HG03460 (cell line): ENCODE measurements at regions not wholly inside any gene's neighbourhood (a gene's known extent, or its start where the extent isn't known, plus 50 kb on each side); places are given as distances from the start of the nearest gene placed in this dataset.

Experiments
- ATAC-seq: cut with Tn5 transposase; IDR thresholded peaks from one replicate; pipeline ENCODE4 v1.9.1; 2021; ENCODE audit not compliant: unreplicated experiment

GRCh38 chr18:55064073-55064472 lies 104.8 kb upstream of the CCDC68 start:
- ATAC-seq: no peak

DNA sequence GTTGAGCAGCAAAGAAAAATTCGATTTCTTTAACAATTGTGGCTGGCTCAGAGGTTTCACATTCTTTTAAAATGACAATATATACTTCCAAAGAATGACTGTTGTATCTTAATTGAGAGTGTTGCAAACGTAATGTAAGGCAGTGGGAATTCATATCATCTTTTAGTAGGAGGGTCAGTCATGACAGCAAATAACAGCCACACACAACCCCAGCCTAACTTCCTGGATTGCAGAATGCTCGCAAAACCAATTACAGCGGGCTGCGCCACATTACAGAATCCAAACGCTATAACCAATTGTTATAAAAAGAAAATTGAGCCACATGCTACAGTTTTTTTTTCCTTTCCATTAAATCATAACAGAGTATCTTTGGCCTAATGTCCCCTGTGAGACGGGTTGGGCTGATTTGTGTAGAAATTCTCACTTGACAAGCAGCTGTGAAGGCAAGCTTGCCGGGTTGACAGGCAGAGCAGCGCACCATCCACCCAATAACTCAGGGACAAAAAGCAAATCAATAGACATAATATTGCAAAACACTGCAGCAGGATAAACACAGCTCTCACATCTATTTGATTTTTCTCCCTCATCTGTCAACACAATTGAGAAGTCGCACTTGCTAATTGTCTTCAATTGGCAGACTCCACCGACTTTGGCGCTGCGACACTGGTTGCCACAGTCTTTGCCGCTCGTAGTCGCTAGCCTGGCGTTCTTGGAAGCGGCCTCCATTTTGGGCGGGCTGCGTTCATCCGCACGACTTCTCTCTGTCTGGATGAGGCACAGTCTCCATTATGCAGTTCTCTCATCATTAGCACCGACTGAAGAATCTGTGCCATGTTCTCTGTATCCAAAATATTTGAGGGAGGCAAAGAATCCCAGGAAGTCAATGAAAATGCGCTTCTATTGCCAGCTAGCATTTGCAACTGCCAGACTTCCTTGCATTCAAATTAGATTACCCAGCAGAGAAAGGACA lies 95.0 kb upstream of the CCDC68 start:
- ATAC-seq: no peak

DNA sequence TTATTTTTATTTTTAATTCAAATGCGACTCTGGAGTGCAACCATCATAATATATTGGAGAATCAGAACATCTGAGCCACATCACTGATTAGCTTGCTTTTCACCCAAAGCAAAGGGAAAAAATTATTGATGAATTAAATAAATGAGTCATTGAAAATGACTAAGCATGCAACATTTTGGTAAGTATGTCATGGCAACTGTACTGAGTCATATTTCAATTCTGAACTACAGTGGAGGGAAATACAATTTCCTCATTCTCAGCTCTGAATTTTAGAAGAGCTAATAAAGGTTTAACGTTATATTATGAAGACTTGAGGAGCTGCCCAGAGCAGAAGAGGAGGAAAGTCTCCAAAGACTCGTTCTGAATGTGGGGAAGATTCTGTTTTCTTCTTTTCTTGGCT lies 89.6 kb upstream of the CCDC68 start:
- ATAC-seq: no peak

GRCh38 chr18:55047546-55047945 lies 88.3 kb upstream of the CCDC68 start:
- no peak for ATAC-seq

DNA sequence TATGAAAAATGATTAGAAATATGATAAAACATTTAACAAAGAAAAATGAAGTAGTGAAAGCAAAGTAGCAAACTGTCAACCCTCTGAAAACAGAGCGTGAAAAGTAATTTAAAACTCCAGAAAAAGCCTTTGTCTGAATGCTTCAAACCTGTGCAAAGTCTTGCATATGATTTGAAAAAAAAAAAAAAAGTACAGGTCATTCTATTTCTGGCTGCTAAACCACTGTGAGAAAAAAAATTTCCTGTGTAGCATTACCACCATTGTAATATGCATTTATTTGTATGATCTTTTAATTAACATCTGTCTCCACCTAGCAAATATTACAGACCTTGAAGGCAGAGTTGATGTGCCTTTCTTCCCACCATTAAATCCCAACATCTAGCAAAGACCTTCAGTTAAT lies 82.1 kb upstream of the CCDC68 start:
- ATAC-seq: no peak

GRCh38 chr18:55038162-55038561 lies 78.9 kb upstream of the CCDC68 start:
- no peak for ATAC-seq

- ATAC-seq: no peak
These were observed 75.5 kb upstream of the CCDC68 start for GRCh38 chr18:55034742-55035141.

DNA sequence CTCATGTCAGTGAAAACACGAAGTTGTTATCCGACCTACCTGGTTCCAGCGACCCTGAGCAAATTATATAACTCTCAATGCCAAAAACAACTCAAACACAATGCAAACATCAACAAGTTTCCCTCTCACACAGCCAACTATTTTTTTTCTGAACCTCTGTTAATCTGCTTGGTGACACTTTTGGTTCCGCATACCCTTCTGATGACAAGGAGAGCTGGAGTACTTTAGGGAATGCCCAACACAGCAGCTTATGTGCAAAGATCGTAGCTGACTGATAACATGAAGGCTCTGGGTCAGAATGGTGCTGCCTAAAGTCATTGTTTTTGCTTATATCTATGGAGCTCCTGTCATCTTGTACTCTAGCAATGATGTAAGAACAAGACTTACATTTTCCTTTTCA lies 72.7 kb upstream of the CCDC68 start:
- ATAC-seq: no peak

DNA sequence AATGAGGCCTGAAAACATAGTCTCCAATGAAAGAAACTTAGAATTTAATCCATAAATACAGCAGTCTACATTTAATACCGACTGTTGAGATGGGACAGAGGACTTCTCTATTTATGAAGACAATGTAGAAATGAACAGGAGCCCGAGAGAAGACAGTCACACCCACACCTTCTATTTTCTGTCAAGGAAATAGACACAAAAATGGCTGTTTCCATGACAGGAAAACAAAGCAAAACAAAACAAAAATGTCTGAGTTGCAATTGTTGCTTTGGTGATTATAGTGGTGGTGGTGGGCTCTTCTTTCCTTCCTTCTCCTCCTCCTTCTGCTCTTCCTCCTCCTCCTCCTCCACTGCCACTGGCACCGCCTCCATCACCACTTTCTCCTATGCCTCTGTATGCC lies 72.3 kb upstream of the CCDC68 start:
- no peak for ATAC-seq

DNA sequence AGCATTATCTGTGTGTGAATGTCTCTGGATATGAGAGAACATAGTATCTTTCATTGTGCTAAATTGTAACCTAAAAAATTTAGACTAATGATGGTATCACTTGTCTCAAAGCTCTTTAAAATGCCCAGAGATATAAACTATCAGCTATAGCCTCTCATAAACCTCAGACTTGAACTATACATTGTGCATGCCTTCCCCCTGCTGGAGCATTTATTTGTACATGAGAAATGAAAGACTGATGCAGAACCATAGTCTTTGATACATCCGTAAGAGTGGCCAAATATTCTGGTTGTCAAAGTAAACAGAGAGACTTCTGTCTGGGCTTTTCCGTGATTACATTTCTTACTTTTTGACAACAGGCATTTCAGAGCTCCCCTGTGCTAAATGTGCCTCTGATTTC lies 71.9 kb upstream of the CCDC68 start:
- no peak for ATAC-seq

DNA sequence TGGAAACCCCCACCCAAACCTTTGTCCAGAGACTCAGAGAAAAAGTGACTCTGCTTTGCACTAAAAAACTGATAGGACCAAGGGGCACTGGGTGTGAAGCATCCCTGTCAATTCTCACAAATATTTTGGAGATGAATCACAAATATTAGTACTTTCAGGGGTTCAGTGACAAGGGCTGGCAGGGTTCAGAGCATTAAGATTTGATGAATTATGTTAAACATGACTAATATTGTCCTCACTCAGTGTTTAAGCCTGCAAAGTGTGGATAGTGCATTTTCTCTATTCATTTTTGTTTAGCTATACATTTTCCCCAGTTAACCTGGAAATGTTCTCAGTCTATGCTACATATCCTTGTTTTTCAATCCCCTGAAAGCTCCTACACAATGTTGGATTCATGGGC lies 65.3 kb upstream of the CCDC68 start:
- ATAC-seq: no peak

- no peak for ATAC-seq
These were observed 59.3 kb upstream of the CCDC68 start for GRCh38 chr18:55018602-55019001.

- ATAC-seq: no peak
These were observed 54.8 kb upstream of the CCDC68 start for GRCh38 chr18:55014095-55014494.

DNA sequence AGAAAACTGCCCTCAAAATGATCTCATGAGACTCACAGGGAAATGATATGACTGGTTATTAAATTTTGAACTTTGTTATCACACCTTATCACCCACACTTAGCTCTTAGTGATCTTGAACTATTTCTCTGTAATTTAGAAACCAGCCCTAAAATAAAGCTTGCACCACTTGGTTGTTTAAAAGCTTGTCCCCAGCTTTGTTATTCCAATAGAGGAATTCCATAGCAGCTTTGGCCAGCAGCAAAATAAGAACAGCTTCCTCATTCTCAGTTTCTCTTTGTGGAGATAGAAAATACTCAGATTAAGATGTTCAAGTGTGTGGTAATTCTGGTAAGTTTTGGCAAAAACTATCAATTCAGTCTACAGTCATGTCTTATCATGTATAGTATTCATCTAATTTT lies 54.4 kb upstream of the CCDC68 start:
- no peak for ATAC-seq

DNA sequence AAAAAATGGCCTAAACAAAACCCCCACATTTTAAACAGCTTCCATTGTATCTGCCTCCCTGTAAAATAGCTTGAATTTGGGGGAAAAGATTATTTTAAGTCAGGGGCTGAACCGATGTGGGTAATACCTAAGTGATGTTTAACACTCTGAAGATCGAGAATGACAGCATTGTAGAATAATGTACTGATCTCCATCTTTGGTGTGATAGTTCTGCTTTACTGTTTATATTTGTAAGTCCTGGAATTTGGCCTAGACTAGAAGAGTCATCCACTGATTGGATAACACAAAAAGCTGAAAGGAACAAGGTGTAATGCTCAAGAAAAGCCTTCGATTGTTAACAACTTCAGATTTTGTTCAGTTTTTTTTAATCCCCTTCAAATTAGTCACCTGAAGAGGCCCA lies 53.8 kb upstream of the CCDC68 start:
- ATAC-seq: no peak

- ATAC-seq: no peak
These were observed 52.7 kb upstream of the CCDC68 start for GRCh38 chr18:55012008-55012407.
